ENCODE measurements at regions not wholly inside any gene's neighbourhood (a gene's known extent, or its start where the extent isn't known, plus 50 kb on each side); places are given as distances from the start of the nearest gene placed in this dataset.

- no peak for ATAC-seq (replicated peaks)
- Mint-ChIP-seq H3K36me3 (no peaks in the 10 kb centered on the region), H3K4me1 (no peaks in the 10 kb centered on the region), H3K4me3 (no peak overlapping the region), H3K27me3 (no peaks in the 10 kb centered on the region), H3K27ac (no peak overlapping the region), H3K9me3 (no peaks in the 10 kb centered on the region)
- no peak for DNase-seq
Observed at GRCh38 chr6:22513667-22514066, 55.7 kb upstream of the HDGFL1 start.

DNA sequence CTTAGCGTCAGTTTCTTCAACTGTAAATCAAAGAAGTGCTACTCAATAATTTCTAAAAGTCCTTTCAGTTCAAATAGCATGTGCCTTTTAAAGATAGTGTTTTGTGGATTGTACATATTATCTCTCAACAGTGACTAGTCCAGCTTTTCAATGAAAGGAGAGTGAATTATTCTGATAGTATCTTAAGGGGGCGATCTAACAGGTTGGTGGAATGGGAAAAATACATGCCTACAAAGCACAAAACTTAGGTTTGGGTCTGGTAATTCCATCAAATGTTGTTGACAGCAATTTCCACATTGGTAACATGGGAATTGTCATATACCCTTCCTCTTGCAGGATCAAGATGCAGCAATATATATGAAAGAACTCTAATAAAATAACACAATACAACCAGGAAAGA lies 50.1 kb upstream of the HDGFL1 start:
- Mint-ChIP-seq H3K4me1 (no peaks in the 10 kb centered on the region), H3K9me3 (peaks cover under 1 to 2% of the 10 kb centered on the region in 2 donors), H3K27me3 (no peaks in the 10 kb centered on the region), H3K36me3 (no peaks in the 10 kb centered on the region), H3K27ac (no peak overlapping the region), H3K4me3 (no peak overlapping the region)
- DNase-seq = no peak
- ATAC-seq (replicated peaks) = no peak

Measured in stimulated activated naive B cell treated with anti-CD40 and anti-IgM and Interleukin-4, amounts not matched to agents 10 μg/mL and 1 μg/mL and 100 μg/mL, for 72 hours (primary cell).